AG04449 (cell line): ENCODE measurements at regions not wholly inside any gene's neighbourhood (a gene's known extent, or its start where the extent isn't known, plus 50 kb on each side); places are given as distances from the start of the nearest gene placed in this dataset.
A peak's percentile ranks its signal among the peaks of the same experiment; 100 is the strongest.

Experiments
- CTCF ChIA-PET: fragments of 350-600 bp; formaldehyde crosslinking; extraction: SDS; loops from one replicate; lab custom pipeline; 2021; ENCODE audit warnings: antibody characterized with exemption; lab: Yijun Ruan, JAX
- POLR2A ChIA-PET: fragments of 400-600, 350-600 bp; formaldehyde crosslinking; extraction: SDS; loops from one replicate; lab custom pipeline; 2020; ENCODE audit warnings: antibody characterized with exemption, inconsistent platforms; lab: Yijun Ruan, JAX
- DNase-seq: peaks from one replicate; pipeline ENCODE4 v3.0.0-alpha.2; 2010; ENCODE audit warnings: low read depth, low spot score
- H3K4me3 ChIP-seq: 2 replicates; pipeline ENCODE4 v1.5.1; 2011; ENCODE audit warnings: low read depth, mild to moderate bottlenecking, control low read depth, low read length
- TF ChIP-seq, protein P1 (sequence below): IDR thresholded peaks from one replicate; pipeline ENCODE4 v1.5.1; 2011; ENCODE audit warnings: mild to moderate bottlenecking, moderate library complexity, low read length, control low read depth, inconsistent platforms; ENCODE audit not compliant: insufficient read depth; ENCODE audit errors: missing control alignments

DNA sequence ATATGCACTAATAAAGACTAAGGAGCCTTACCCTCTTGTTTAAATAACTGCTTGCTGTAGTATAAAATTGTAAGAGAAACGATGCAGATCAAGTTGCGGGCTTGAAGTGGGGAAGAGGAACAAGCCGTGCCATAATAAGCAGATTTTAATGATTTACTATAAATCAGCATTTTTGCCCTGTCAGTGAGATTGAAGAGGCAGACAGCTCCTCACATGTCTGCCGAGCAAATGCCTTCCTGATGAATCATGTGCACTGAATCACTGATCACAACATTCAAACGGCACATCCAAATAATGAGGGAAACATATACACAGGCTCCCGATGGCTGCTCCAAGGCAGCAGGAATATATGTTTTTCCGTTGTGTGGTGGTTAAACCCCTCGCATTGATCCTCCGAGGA is 282.9 kb downstream of the TSHZ3 start:
- H3K4me3 ChIP-seq: peak overlapping the region; percentile 21; the same call in 1 of the 2 replicates
- ChIA-PET POLR2A (no interaction called here), CTCF (interaction anchor here (2.0 kb wide), 1 partner anchor 12 kb away, joined by 4 read pairs; no protein-coding TSS in a partner anchor)
- TF ChIP-seq, protein P1, sequence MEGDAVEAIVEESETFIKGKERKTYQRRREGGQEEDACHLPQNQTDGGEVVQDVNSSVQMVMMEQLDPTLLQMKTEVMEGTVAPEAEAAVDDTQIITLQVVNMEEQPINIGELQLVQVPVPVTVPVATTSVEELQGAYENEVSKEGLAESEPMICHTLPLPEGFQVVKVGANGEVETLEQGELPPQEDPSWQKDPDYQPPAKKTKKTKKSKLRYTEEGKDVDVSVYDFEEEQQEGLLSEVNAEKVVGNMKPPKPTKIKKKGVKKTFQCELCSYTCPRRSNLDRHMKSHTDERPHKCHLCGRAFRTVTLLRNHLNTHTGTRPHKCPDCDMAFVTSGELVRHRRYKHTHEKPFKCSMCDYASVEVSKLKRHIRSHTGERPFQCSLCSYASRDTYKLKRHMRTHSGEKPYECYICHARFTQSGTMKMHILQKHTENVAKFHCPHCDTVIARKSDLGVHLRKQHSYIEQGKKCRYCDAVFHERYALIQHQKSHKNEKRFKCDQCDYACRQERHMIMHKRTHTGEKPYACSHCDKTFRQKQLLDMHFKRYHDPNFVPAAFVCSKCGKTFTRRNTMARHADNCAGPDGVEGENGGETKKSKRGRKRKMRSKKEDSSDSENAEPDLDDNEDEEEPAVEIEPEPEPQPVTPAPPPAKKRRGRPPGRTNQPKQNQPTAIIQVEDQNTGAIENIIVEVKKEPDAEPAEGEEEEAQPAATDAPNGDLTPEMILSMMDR: no peak
- DNase-seq: peak; percentile 53

- DNase-seq: no peak
- TF ChIP-seq, protein P1: no peak
- CTCF ChIA-PET: interaction anchor here (1.2 to 1.8 kb wide), 2 partner anchors 9 to 485 kb away, joined by 3 to 14 read pairs; no protein-coding TSS in a partner anchor
- POLR2A ChIA-PET: no interaction called here
- H3K4me3 ChIP-seq: no peak overlapping the region
Observed at GRCh38 chr19:31064491-31064890, 284.7 kb downstream of the TSHZ3 start.

GRCh38 chr19:31058676-31059340 is 290.4 kb downstream of the TSHZ3 start:
- POLR2A ChIA-PET: no interaction called here
- CTCF ChIA-PET: interaction anchor here (1.5 kb wide), 1 partner anchor 490 kb away, joined by 6 read pairs; no protein-coding TSS in a partner anchor
- TF ChIP-seq, protein P1: no peak

GRCh38 chr19:31057476-31057875 is 291.8 kb downstream of the TSHZ3 start:
- no peak for DNase-seq
- no peak overlapping the region for H3K4me3 ChIP-seq
- ChIA-PET CTCF (no interaction called here), POLR2A (no interaction called here)
- TF ChIP-seq, protein P1: no peak

More at GRCh38 chr19:31058676-31059340, 290.4 kb downstream of the TSHZ3 start:
- DNase-seq: no peak
- no peak overlapping the region for H3K4me3 ChIP-seq

- ChIA-PET POLR2A (no interaction called here), CTCF (interaction anchor here (1.1 to 3.6 kb wide), 22 partner anchors 9 to 1170 kb away, joined by 3 to 34 read pairs (median 6); no protein-coding TSS in a partner anchor)
- DNase-seq: no peak
- H3K4me3 ChIP-seq: no peak overlapping the region
- TF ChIP-seq, protein P1: no peak
Observed at GRCh38 chr19:31055454-31055853, 293.8 kb downstream of the TSHZ3 start.

GRCh38 chr19:31054430-31054829 is 294.8 kb downstream of the TSHZ3 start:
- peak; percentile 5 for DNase-seq
- TF ChIP-seq, protein P1: peak; percentile 85
- ChIA-PET POLR2A (interaction anchor here (1.3 kb wide), 1 partner anchor 295 kb away, joined by 4 read pairs; the partner anchor contains the start of gene TSHZ3), CTCF (interaction anchor here (0.6 to 3.6 kb wide), 49 partner anchors 8 to 1171 kb away, joined by 3 to 34 read pairs (median 4); partner anchors contain the start of gene TSHZ3)
- no peak overlapping the region for H3K4me3 ChIP-seq
